ENCODE measurements at regions not wholly inside any gene's neighbourhood (a gene's known extent, or its start where the extent isn't known, plus 50 kb on each side); places are given as distances from the start of the nearest gene placed in this dataset.

DNA sequence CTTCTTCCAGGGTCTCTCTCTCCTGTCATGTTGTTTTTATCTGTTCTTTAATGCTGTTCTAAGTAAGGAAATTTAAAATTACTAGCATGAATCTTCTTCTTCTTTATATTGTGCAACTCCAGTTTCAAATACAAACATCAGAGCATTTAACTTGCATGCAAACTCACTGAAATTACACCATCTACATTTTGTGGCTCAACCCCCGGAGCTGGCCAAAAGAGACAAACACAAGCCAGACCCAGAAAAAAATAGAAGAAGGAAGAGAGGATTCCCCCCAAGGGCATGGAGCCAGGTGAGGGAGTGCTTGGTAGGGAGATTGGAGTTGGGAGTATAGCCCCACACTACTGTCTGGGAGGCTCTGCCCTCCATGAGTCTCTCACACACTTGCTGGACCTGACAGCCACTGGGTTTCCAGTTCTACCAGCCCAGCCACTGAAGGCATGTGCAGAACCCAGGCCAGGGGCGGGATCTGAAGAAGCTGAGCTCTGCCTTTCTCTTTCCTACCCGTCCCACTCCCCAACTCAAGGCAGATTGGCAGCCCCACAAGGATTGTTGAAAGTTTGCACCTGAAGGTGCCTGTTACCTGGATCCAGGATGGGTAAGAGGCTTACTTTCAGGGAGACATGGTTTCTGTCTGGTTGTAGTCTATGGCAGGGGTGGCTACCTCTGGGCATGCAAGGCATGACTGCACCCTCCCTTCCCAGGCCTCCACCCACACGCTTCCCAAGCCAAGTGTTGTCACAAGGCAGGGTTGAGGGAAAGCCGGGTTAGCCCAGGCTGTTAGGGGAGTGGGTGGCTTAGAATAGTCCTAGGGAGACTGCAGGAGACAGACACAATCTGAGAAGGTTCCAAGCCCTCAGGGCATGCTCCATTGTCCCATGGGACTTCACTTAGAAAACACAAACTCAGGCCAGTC lies 297.2 kb downstream of the TGFB2 start:
- no peak for DNase-seq
- POLR2A ChIA-PET = no interaction called here
- Mint-ChIP-seq H3K27me3 (no peaks in the 10 kb centered on the region), H3K4me3 (no peak overlapping the region), H3K4me1 (no peaks in the 10 kb centered on the region), H3K9me3 (no peaks in the 10 kb centered on the region), H3K36me3 (ENCODE audit: low read depth) (no peaks in the 10 kb centered on the region), H3K27ac (no peak overlapping the region)
- CTCF ChIA-PET = no interaction called here

- ChIA-PET CTCF (no interaction called here), POLR2A (no interaction called here)
- H3K4me1 Mint-ChIP-seq = no peaks in the 10 kb centered on the region
- H3K36me3 Mint-ChIP-seq (ENCODE audit: low read depth) = no peaks in the 10 kb centered on the region
- H3K27ac Mint-ChIP-seq = no peak overlapping the region
- no peaks in the 10 kb centered on the region for H3K9me3 Mint-ChIP-seq
- no peaks in the 10 kb centered on the region for H3K27me3 Mint-ChIP-seq
- no peak for DNase-seq
- H3K4me3 Mint-ChIP-seq = no peak overlapping the region
These were observed 298.1 kb downstream of the TGFB2 start for GRCh38 chr1:218643281-218643680.

DNA sequence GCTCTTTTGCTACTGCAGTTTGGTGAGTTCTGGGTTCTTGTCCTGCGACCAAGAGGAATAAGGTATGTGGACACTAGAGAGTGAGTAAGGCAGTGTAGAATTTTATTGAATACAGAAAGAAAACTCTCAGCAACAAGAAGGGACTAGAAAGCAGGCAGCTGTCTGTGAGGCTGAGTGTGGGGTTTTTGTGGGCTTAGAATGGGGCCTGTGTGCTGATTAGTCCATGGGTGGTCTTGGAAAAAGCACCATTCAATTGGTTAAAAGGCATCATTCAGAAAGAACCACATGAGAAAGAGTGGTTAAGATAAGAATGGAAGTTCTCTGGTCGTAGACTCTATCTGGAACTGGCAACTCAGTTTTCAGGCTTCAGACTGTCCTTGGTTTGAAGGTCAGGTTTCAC lies 298.8 kb downstream of the TGFB2 start:
- Mint-ChIP-seq H3K27ac (no peak overlapping the region), H3K9me3 (no peaks in the 10 kb centered on the region), H3K4me3 (no peak overlapping the region), H3K4me1 (no peaks in the 10 kb centered on the region), H3K36me3 (ENCODE audit: low read depth) (no peaks in the 10 kb centered on the region), H3K27me3 (no peaks in the 10 kb centered on the region)
- ChIA-PET POLR2A (no interaction called here), CTCF (no interaction called here)
- no peak for DNase-seq

DNA sequence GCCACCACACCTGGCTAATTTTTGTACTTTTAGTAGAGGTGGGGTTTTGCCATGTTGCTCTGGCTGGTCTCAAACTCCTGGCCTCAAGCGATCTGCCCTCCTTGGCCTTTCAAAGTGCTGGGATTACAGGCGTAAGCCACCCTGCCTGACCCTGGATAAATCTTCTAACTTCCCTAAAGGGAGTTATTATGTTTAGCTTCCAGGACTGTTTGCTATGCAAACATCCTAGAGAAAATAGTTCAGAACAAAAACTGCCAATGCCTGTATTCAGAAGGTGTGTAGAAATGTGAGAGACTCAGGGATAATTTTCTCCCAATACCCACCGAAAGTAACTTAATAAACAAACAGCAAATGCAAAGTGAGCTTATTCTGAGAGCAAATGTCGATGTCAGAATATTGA lies 301.2 kb downstream of the TGFB2 start:
- H3K4me3 Mint-ChIP-seq = no peak overlapping the region
- H3K36me3 Mint-ChIP-seq (ENCODE audit: low read depth) = no peaks in the 10 kb centered on the region
- no peak overlapping the region for H3K27ac Mint-ChIP-seq
- CTCF ChIA-PET = no interaction called here
- H3K27me3 Mint-ChIP-seq = no peaks in the 10 kb centered on the region
- H3K4me1 Mint-ChIP-seq = no peaks in the 10 kb centered on the region
- POLR2A ChIA-PET = no interaction called here
- no peak for DNase-seq
- H3K9me3 Mint-ChIP-seq = no peaks in the 10 kb centered on the region

DNA sequence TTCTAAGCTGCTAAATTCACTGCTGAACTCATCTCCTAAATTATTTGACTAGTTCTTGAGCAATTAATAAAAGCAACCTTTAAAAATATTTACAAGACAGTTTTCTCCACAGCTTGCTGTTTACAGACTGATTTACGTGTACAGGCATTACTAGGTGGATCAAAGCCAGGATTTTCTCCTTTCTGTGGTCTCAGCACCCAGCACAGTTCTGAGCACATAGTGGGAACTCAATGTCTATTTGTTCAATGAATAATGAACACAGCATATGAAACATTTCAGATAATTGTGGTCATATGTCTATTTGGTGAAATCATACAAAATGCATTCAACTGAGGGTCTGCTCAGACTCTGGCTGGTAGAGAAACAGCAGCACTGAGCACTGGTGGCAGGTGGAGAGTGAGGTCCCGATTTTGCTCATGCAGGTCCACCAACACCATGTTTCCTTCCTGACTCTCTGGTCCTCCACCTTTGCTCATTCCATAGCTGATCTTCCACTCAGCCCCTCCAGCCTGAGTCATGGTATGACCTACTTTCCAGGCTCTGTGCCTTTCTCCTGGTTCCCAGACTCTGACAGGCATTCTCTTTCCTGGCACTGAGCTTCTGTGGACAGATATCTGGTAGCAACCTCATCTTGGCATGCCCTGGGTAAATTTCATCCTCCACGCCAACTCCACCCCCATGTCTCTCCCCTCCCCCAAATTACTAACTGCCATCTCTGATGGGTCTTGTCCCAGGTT lies 311.3 kb downstream of the TGFB2 start:
- Mint-ChIP-seq H3K9me3 (no peaks in the 10 kb centered on the region), H3K4me1 (no peaks in the 10 kb centered on the region), H3K27ac (no peak overlapping the region), H3K4me3 (no peak overlapping the region), H3K27me3 (no peaks in the 10 kb centered on the region), H3K36me3 (ENCODE audit: low read depth) (no peaks in the 10 kb centered on the region)
- ChIA-PET CTCF (no interaction called here), POLR2A (no interaction called here)
- DNase-seq = no peak

DNA sequence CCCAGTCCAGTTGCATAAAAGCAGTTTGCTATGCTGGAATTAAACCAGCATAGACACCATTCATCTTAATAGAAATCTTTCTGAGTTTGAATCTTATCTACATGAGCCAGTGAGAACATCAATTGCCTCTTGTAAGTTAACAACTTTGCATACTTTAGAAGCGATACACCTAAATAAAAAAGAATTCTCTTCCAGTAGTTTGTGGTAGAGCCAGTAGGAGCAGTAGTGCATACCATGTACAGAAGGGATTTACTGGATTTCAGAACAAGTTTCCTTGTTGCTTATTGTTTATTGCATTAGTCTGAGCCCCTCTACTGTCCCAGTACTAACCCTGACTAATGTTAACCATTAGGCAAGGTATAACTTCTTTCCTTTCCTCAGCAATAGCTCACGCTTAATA lies 313.1 kb downstream of the TGFB2 start:
- Mint-ChIP-seq H3K4me1 (no peaks in the 10 kb centered on the region), H3K27me3 (no peaks in the 10 kb centered on the region), H3K9me3 (no peaks in the 10 kb centered on the region), H3K4me3 (no peak overlapping the region), H3K36me3 (ENCODE audit: low read depth) (no peaks in the 10 kb centered on the region), H3K27ac (no peak overlapping the region)
- no peak for DNase-seq
- ChIA-PET POLR2A (no interaction called here), CTCF (no interaction called here)

DNA sequence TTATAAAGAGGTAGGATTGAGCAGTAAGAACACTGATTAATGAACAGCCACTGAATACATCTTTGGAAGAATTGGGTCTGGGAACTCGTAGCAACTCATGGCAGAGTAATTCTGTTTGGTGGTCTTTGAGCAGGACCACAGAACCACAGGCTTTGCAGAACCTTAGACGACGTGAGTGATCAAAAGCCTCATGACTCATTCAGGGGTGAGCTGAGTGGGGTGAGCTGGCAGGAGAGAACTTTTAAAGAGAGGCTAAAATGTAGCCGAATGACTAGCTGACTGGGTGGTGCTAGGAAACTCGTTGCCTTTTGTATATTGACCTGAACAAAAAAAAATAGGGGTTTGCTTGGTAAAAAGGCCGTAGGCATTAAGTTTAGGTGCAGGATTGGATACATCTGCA lies 313.8 kb downstream of the TGFB2 start:
- no peak for DNase-seq
- Mint-ChIP-seq H3K9me3 (no peaks in the 10 kb centered on the region), H3K4me3 (no peak overlapping the region), H3K36me3 (ENCODE audit: low read depth) (no peaks in the 10 kb centered on the region), H3K27me3 (no peaks in the 10 kb centered on the region), H3K27ac (no peak overlapping the region), H3K4me1 (no peaks in the 10 kb centered on the region)
- ChIA-PET CTCF (no interaction called here), POLR2A (no interaction called here)

DNA sequence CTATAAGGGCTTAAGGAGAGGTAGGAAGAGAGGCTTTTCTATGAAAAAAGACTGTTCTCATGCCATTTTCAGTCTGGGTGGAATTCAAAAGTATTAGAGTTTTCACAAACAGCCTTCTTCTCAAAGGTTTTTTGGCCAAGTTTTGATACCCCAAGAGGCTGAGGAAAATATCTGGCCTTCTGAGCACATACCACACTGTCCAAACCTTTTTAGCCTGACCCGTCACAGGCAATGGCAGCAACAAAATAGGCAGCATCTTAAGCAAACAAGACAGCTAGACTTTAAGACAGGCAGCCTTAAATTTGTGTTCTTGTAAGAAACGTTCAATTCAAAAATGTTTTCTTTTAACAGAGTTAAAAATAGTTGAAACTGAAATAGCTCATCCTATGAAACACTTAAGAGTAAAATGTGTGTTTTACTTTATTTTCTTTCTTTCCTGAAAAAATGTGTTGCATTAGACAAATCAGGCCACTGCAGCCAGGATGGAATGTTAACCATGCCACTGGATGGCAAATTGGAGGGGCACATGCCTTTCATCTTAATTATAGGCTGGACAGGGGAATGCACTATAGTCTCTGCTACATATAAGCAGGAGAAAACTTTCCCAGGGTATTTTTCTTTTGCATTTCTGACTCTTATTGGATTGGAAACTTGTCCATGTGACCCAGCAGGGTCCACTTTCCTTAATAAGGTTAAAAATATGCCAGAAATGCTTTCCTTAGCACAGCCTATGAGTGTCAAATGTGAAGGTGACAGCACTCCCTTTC lies 315.0 kb downstream of the TGFB2 start:
- no peaks in the 10 kb centered on the region for H3K9me3 Mint-ChIP-seq
- no peaks in the 10 kb centered on the region for H3K36me3 Mint-ChIP-seq (ENCODE audit: low read depth)
- ChIA-PET POLR2A (no interaction called here), CTCF (no interaction called here)
- H3K27me3 Mint-ChIP-seq = no peaks in the 10 kb centered on the region
- H3K4me3 Mint-ChIP-seq = no peak overlapping the region
- no peaks in the 10 kb centered on the region for H3K4me1 Mint-ChIP-seq
- DNase-seq = no peak
- no peak overlapping the region for H3K27ac Mint-ChIP-seq

DNA sequence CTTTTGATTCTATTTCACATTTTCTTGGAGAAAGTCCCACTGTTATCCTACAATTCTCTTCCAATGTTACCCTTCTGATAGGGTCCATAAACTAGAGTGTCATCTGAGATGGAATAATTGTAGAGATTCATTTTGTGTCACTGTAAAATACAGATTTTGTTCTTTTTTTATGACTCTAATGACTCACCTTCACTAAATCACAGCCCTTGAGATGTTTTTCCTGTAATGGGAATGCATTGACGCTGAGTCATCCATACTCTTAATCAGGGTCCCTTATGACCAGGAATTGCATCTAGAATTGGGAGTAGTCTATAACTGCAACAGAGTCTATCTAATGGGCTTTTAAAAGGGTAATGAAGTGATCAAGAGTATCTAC lies 315.5 kb downstream of the TGFB2 start:
- H3K27me3 Mint-ChIP-seq = no peaks in the 10 kb centered on the region
- ChIA-PET POLR2A (no interaction called here), CTCF (no interaction called here)
- no peak overlapping the region for H3K27ac Mint-ChIP-seq
- H3K4me1 Mint-ChIP-seq = no peaks in the 10 kb centered on the region
- no peaks in the 10 kb centered on the region for H3K36me3 Mint-ChIP-seq (ENCODE audit: low read depth)
- DNase-seq = no peak
- no peak overlapping the region for H3K4me3 Mint-ChIP-seq
- H3K9me3 Mint-ChIP-seq = no peaks in the 10 kb centered on the region

DNA sequence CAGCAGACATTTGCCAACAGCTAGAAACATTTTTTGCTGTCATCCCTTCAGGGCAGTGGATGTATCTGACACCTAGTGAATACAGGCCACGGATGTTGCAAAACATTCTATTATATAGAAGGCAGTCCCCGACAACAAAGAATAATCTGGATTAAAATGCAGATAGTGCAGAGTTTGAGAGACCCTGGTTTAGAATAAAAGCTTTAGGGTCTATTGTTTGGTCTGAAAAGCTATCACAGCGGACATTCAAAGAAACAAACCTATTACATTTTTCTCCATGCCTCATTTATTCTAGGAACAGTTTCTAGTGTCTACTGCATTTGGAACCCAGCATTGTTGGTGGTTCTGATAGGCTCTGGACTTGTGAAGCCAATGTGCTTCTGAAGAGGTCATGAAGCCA lies 316.3 kb downstream of the TGFB2 start:
- H3K36me3 Mint-ChIP-seq (ENCODE audit: low read depth) = no peaks in the 10 kb centered on the region
- no peaks in the 10 kb centered on the region for H3K4me1 Mint-ChIP-seq
- ChIA-PET CTCF (no interaction called here), POLR2A (no interaction called here)
- peaks cover 3% of the 10 kb centered on the region for H3K9me3 Mint-ChIP-seq
- DNase-seq = no peak
- H3K27me3 Mint-ChIP-seq = no peaks in the 10 kb centered on the region
- no peak overlapping the region for H3K4me3 Mint-ChIP-seq
- H3K27ac Mint-ChIP-seq = no peak overlapping the region

DNA sequence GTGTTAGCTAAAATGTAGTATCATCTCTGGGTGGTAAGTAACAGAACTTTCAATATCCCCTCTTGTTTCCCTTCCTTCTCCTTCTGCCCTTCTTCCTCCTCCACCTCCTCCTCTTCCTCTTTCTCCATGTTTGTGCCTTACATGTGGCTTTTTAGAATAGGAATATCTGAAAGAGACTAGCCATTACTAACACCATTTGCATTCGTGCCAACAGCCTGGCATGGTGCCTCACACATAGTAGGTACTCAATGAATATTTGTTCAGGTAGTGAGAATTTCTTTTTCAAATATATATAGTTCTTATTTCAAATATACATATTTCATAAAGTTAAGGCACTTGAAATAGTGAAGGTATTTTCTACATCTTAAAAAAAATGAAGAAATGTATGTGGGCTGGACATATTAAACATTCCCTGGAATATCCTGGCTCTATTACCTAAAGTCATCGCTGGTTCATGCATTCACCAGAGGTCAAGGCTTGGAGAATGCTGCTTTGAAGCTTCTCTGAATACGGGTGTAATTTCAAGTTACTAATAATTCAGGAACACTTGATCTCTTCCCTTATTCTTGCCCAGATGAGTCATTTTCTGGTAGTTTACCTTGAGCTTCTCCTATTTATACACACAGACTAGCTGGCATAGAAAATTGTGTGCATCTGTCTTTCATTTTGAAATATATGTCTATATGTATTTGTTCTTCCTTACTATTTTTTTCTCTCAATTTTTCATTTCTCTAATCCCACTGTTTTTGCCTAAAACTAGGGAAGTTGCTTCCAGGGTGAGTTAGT lies 319.4 kb downstream of the TGFB2 start:
- CTCF ChIA-PET = no interaction called here
- H3K9me3 Mint-ChIP-seq = peaks cover 3% of the 10 kb centered on the region
- H3K4me3 Mint-ChIP-seq = no peak overlapping the region
- no peak overlapping the region for H3K27ac Mint-ChIP-seq
- no peaks in the 10 kb centered on the region for H3K4me1 Mint-ChIP-seq
- no peaks in the 10 kb centered on the region for H3K27me3 Mint-ChIP-seq
- POLR2A ChIA-PET = no interaction called here
- H3K36me3 Mint-ChIP-seq (ENCODE audit: low read depth) = no peaks in the 10 kb centered on the region
- no peak for DNase-seq

DNA sequence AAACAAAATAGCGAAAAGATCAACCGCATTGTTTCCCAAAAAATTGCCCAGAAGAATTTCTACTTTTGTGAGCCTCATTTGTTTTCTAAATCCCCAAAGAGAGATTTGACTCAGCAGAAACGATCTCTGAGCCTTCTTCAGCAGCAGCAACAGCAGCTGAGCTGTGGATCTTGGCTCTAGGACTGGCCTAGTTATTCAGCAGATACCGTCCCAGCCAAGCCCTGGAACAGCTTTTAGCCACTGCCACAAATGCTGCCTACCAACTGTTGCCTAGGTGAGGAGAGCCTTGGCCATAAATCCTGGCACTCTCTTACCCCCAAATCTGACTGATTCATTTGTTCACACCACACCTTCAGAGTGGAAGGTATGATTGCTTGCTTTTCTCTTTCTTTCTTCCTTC lies 320.1 kb downstream of the TGFB2 start:
- Mint-ChIP-seq H3K27ac (no peak overlapping the region), H3K27me3 (no peaks in the 10 kb centered on the region), H3K4me3 (no peak overlapping the region), H3K9me3 (peaks cover 3% of the 10 kb centered on the region), H3K36me3 (ENCODE audit: low read depth) (no peaks in the 10 kb centered on the region), H3K4me1 (no peaks in the 10 kb centered on the region)
- DNase-seq = no peak
- ChIA-PET POLR2A (no interaction called here), CTCF (no interaction called here)

GRCh38 chr1:218666263-218666662 lies 321.1 kb downstream of the TGFB2 start:
- H3K4me3 Mint-ChIP-seq = no peak overlapping the region
- no peak overlapping the region for H3K27ac Mint-ChIP-seq
- no peak for DNase-seq
- H3K27me3 Mint-ChIP-seq = no peaks in the 10 kb centered on the region
- no peaks in the 10 kb centered on the region for H3K36me3 Mint-ChIP-seq (ENCODE audit: low read depth)
- ChIA-PET CTCF (no interaction called here), POLR2A (no interaction called here)
- H3K4me1 Mint-ChIP-seq = no peaks in the 10 kb centered on the region
- H3K9me3 Mint-ChIP-seq = peaks cover 3% of the 10 kb centered on the region

Data from activated CD4-positive, alpha-beta memory T cell treated with anti-CD3 and anti-CD28 coated beads, Interleukin-2, amount 10 ng/mL, durations not matched to agents 7 days and 5 days (primary cell).